HUES64 (cell line): ENCODE measurements at regions not wholly inside any gene's neighbourhood (a gene's known extent, or its start where the extent isn't known, plus 50 kb on each side); places are given as distances from the start of the nearest gene placed in this dataset.
"Not testable (repeated sequence)": the region's sequence is repeated elsewhere in the genome, so short reads cannot be mapped to it uniquely, and the experiment has no call there.

Experiments used
- H3K27ac ChIP-seq: 2 replicates; pipeline ENCODE4 v1.7.0; 2013; ENCODE audit warnings: low read depth, low read length, inconsistent platforms
- H3K27me3 ChIP-seq: 2 replicates; pipeline ENCODE4 v1.6.1; 2013; ENCODE audit warnings: mild to moderate bottlenecking, low read length; ENCODE audit not compliant: insufficient read depth
- H3K36me3 ChIP-seq: 2 replicates; pipeline ENCODE4 v1.6.1; 2013; ENCODE audit warnings: mild to moderate bottlenecking, low read length; ENCODE audit not compliant: insufficient read depth
- H3K4me1 ChIP-seq: 2 replicates; pipeline ENCODE4 v1.6.1; 2013; ENCODE audit warnings: mild to moderate bottlenecking, low read length, moderate library complexity; ENCODE audit not compliant: insufficient read depth
- H3K4me3 ChIP-seq: 2 replicates; pipeline ENCODE4 v1.5.1; 2013; ENCODE audit warnings: mild to moderate bottlenecking, low read length, moderate library complexity
- H3K9ac ChIP-seq: 2 replicates; pipeline ENCODE4 v1.6.1; 2013; ENCODE audit warnings: mild to moderate bottlenecking, low read depth, low read length
- H3K9me3 ChIP-seq: 2 replicates; pipeline ENCODE4 v1.6.1; 2013; ENCODE audit warnings: low read depth, low read length; ENCODE audit not compliant: insufficient read depth
- WGBS: fragments of 150-250, 120-280 bp; methylation state at CpG from one replicate; pipeline ENCODE4 v1.1.7; 2013; ENCODE audit warnings: missing lambda C conversion rate; 5-methylcytosine and 5-hydroxymethylcytosine counted together

- no peaks in the 10 kb centered on the region for H3K4me1 ChIP-seq
- H3K4me3 ChIP-seq: no peak overlapping the region
- no CpG with 5 or more reads among the region's 2 CpGs for whole genome bisulfite sequencing
- no peaks in the 10 kb centered on the region for H3K27me3 ChIP-seq
- no peak overlapping the region for H3K9ac ChIP-seq
- no peaks in the 10 kb centered on the region for H3K36me3 ChIP-seq
- no peaks in the 10 kb centered on the region for H3K9me3 ChIP-seq
- H3K27ac ChIP-seq: no peak overlapping the region
Observed at GRCh38 chr1:121544500-121544899, 359.7 kb downstream of the SRGAP2C start.

GRCh38 chr1:121545899-121546298 is 361.1 kb downstream of the SRGAP2C start:
- not testable (repeated sequence) for H3K9me3 ChIP-seq, H3K27me3 ChIP-seq, H3K27ac ChIP-seq, H3K4me1 ChIP-seq, H3K36me3 ChIP-seq, H3K9ac ChIP-seq, H3K4me3 ChIP-seq
- no CpG with 5 or more reads among the region's 3 CpGs for WGBS

GRCh38 chr1:121546830-121547591 is 362.2 kb downstream of the SRGAP2C start:
- no peak overlapping the region for H3K27ac ChIP-seq
- no peak overlapping the region for H3K4me3 ChIP-seq
- no peaks in the 10 kb centered on the region for H3K9me3 ChIP-seq
- no peaks in the 10 kb centered on the region for H3K4me1 ChIP-seq
- no peaks in the 10 kb centered on the region for H3K27me3 ChIP-seq
- 98% methylated on average over 3 of the region's 3 CpGs for WGBS
- H3K9ac ChIP-seq: no peak overlapping the region
- H3K36me3 ChIP-seq: no peaks in the 10 kb centered on the region

- not testable (repeated sequence) for H3K4me1 ChIP-seq, H3K9me3 ChIP-seq, H3K9ac ChIP-seq, H3K4me3 ChIP-seq, H3K27ac ChIP-seq, H3K36me3 ChIP-seq, H3K27me3 ChIP-seq
- WGBS: 90% methylated on average over 2 of the region's 2 CpGs
Observed at GRCh38 chr1:121547726-121548125, 363.0 kb downstream of the SRGAP2C start.

GRCh38 chr1:121550817-121551216 is 366.0 kb downstream of the SRGAP2C start:
- peaks cover 14% of the 10 kb centered on the region for H3K4me1 ChIP-seq
- H3K36me3 ChIP-seq, H3K9ac ChIP-seq, H3K9me3 ChIP-seq, H3K27ac ChIP-seq, H3K4me3 ChIP-seq, H3K27me3 ChIP-seq: not testable (repeated sequence)
- no CpG with 5 or more reads among the region's 3 CpGs for WGBS

- not testable (repeated sequence) for H3K4me3 ChIP-seq, H3K36me3 ChIP-seq, H3K27me3 ChIP-seq, H3K9me3 ChIP-seq, H3K27ac ChIP-seq, H3K9ac ChIP-seq
- H3K4me1 ChIP-seq: peaks cover 20% of the 10 kb centered on the region
- WGBS: 97% methylated on average over 2 of the region's 2 CpGs
Observed at GRCh38 chr1:121551491-121551890, 366.7 kb downstream of the SRGAP2C start.

GRCh38 chr1:121556560-121556959 is 371.8 kb downstream of the SRGAP2C start:
- H3K9me3 ChIP-seq, H3K9ac ChIP-seq, H3K4me3 ChIP-seq, H3K27ac ChIP-seq, H3K36me3 ChIP-seq, H3K27me3 ChIP-seq: not testable (repeated sequence)
- H3K4me1 ChIP-seq: peaks cover 48% of the 10 kb centered on the region
- 60% methylated on average over 1 of the region's 1 CpG for WGBS

- not testable (repeated sequence) for H3K27me3 ChIP-seq, H3K4me3 ChIP-seq
- peak overlapping the region; percentile 66 for H3K27ac ChIP-seq
Observed at GRCh38 chr1:121558034-121558433, 373.3 kb downstream of the SRGAP2C start.

GRCh38 chr1:121558514-121558913 is 373.7 kb downstream of the SRGAP2C start:
- Histone ChIP-seq H3K4me1 (peaks cover 48% of the 10 kb centered on the region), H3K4me3 (no peak overlapping the region), H3K36me3 (no peaks in the 10 kb centered on the region), H3K9me3 (no peaks in the 10 kb centered on the region), H3K27ac (peak overlapping the region; percentile 66), H3K27me3 (no peaks in the 10 kb centered on the region), H3K9ac (peak overlapping the region; percentile 1; the same call in 1 of the 2 replicates)
- 5% methylated on average over 1 of the region's 2 CpGs for WGBS

More at GRCh38 chr1:121558034-121558433, 373.3 kb downstream of the SRGAP2C start:
- peaks cover 48% of the 10 kb centered on the region for H3K4me1 ChIP-seq
- not testable (repeated sequence) for H3K9me3 ChIP-seq, H3K9ac ChIP-seq, H3K36me3 ChIP-seq
- WGBS: 92% methylated on average over 1 of the region's 1 CpG

- WGBS: 83% methylated on average over 3 of the region's 4 CpGs
- no peaks in the 10 kb centered on the region for H3K27me3 ChIP-seq
- no peak overlapping the region for H3K4me3 ChIP-seq
- no peak overlapping the region for H3K9ac ChIP-seq
- no peak overlapping the region for H3K27ac ChIP-seq
- no peaks in the 10 kb centered on the region for H3K4me1 ChIP-seq
- H3K9me3 ChIP-seq: no peaks in the 10 kb centered on the region
- no peaks in the 10 kb centered on the region for H3K36me3 ChIP-seq
Observed at GRCh38 chr1:121566346-121566745, 381.6 kb downstream of the SRGAP2C start.

GRCh38 chr1:121569428-121569827 is 384.7 kb downstream of the SRGAP2C start:
- peaks cover 10% of the 10 kb centered on the region; the same call in 1 of the 2 replicates for H3K9me3 ChIP-seq
- H3K27ac ChIP-seq: no peak overlapping the region
- H3K27me3 ChIP-seq: no peaks in the 10 kb centered on the region
- 100% methylated on average over 1 of the region's 1 CpG for WGBS
- H3K4me3 ChIP-seq: no peak overlapping the region
- no peak overlapping the region for H3K9ac ChIP-seq
- H3K36me3 ChIP-seq: peaks cover 8% of the 10 kb centered on the region
- H3K4me1 ChIP-seq: no peaks in the 10 kb centered on the region
